CD4-positive, alpha-beta T cell treated with Interleukin-1 beta for 1 hour (primary cell): ENCODE measurements at regions not wholly inside any gene's neighbourhood (a gene's known extent, or its start where the extent isn't known, plus 50 kb on each side); places are given as distances from the start of the nearest gene placed in this dataset.

Source experiments
- DNase-seq, 2 donors: peaks; one replicate each; pipeline ENCODE4 v3.0.0-alpha.2; 2020 to 2022

DNA sequence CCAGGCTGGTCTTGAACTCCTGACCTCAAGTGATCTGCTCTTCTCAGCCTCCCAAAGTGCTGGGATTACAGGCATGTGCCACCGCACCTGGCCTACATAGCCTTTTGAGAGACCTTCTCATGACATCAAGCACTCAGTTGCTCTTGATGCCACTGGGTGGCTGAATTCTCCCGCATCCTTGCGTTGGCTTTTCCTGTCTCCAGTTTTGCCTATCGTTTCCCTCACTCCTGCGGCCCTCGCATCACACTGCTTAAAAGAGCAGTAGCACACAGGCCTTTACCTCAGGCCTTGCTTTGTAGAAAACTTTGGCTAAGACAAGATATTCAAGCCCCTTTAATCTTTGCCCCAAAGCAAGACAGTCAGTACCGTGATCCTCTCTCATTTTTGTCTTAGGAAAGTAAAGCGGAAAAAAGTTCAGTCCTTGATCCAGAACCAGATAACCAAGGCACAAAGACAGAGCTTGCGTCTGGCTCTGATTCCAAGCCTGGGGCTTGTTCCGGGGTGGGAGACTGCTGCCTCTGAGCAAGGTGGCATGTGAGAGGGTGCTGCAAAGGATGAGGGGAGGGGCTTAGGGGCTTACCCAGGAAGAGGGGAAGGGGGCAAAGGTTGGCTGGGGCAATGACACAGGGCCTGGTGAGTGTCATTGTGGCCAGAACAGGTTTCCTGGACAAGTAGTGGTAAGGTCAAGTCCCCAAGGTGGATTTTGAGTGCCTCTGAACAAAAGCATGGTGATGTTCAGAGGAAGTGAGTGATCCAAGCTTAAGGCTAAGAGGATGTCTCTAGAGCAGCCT, 175.0 kb upstream of the TLE3 start:
- DNase-seq, result no peak

DNA sequence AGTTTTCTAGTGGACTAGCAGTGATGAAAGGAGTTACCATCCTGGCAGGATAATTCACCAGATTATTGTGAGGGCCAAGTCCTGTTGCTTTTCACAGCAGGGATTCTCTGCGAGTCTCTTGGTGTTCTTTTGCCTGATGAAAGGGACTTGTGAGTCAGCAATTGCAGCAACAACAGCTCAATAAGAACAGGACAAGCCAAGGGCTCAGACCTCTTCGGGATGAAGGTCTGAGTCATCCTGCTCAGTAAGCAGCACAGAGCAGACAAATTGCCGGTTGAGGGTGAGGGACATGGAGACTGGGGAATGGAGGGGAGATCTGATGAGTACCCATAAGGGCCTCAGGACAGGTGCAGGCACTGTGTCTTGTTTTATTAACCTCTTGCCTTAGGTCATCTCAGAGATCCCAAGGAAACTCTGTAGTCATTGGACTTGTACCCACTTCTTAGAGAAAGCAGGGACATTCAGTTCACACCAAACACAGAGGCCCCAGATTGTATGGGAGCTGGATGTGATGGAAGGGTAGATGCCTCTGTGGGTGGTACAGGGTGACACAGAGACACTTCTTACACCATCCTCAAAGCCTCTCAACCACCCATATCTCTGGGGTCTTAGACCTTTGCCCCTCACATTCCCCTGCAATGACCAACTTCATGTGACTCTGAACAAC, 173.8 kb upstream of the TLE3 start:
- peak in 1 of 2 donors; percentile 56 for DNase-seq

DNA sequence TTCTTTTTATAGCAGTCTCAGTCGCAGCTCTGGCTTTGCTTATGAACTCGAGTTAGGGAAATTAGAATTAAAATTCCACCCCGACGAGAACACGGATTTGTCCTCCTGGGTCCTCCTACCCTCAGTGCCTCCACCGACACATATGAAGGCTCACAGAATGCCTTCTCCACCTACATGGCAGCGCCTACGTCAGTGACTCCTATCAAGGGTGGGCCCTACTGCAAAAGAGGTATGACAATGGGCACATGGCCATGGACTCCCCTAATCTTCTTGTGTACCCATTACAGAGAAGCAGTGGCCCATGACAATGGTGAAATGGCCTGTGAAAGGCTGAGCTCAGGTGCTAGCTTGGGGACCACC, 173.0 kb upstream of the TLE3 start:
- DNase-seq, result no peak

DNA sequence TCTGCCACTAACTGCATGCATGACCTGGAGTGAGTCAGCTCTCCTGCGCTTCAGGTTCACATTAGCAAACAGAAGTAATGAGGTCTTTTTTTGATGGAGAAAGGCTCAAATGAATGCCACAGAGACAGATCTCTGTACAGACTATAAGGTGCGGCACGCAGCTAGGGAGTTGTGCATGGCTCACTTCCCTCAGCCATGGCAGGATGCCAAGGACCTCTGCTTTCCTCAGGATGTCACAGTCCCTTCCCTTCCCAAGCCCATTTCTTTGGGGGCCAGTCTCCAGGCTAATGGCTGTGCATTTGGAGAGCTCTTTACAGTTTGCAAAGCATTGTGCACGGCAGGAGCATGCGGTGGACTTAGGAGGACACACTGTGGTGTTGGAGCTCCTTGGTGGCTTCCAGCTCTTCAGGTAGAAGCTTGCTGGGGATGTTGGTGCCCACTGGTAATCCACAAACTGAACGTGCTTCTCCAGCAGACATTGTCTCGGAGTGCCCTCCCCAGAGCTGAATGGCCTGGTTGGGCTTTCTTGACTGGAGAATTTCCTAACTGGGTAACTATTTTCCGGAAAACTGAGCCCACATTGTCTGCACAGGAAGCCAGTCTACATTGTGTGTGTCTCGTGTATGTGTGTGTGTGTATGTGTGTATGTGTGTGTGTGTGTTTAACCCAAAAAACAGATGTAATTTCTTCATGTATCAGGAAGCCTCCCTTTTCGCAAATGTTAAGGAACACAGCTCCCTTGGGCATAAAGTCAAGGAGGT, 172.5 kb upstream of the TLE3 start:
- no peak for DNase-seq

DNA sequence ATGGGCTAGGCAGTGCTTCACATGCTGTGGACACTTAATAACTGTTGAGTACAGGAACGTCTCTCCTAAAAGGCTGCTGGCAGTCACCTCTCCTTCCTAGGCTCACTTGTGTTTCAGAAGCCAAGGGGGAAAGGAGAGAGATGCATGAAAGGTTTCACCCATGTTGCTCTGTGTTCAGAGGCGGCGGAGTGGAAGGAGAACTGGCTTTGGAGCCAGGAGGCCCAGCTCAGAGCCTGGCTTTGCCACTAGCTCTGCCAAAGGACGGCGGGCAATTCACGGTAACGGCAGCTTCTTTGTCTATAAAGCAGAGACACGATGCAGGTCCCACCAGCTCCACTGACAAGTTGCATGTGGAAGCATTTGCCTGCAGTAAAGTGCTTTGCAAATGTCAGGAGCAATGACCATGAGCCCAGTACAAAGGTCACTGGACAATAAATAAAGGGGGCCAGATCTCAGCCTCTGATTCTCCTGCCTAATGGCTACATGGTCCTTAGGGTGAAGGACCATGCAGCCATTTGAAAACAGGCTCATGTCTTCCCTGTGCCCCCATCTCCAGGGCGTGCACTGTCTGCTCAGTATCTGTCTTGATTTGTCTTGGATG, 171.7 kb upstream of the TLE3 start:
- DNase-seq, result no peak

DNA sequence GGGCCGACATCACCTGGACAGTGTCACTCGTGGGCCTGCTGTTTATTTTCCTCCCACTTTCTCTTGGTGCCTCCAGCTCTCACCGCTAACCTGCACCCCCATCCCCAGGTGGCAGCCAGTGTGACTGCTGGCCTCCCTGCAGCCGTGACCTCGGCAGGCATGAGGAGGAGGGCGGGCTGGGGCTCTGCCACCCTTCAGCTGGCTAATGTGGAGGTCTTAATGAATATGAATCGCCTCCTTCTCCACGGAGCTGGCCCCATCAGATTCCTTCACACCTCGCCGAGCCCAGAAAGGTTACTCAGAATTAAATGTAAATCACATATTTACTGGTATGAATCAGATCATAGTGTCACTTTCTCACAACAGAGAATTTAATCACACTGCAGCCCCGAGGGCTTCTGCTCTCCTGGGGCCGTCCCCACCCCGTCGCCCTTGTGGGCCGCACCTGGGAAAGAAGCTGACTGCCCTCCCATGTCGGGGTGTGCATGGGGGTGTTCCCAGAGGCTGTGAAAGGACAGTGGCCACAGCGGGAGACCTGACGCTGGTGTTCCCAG, 171.1 kb upstream of the TLE3 start:
- DNase-seq, result no peak

DNA sequence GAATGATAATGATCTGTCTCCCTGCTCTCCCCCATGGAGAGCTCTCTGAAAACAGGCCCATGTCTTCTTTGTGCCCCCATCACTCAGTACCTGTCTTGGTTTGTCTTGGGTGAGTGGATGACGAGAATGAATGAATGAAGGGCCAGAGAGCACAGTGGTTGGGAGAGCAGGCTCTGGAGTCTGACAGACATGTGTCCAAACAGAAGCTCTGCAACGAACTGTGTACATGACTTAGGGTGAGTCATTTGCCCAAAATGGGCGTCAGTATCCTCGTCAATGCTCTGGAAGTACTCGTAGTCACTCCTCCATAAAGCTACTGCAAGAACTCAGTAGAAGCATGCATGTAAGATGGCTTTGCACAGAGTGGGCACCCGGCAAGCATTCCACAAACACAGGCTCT, 170.2 kb upstream of the TLE3 start:
- peak in 1 of 2 donors; percentile 52 for DNase-seq

DNA sequence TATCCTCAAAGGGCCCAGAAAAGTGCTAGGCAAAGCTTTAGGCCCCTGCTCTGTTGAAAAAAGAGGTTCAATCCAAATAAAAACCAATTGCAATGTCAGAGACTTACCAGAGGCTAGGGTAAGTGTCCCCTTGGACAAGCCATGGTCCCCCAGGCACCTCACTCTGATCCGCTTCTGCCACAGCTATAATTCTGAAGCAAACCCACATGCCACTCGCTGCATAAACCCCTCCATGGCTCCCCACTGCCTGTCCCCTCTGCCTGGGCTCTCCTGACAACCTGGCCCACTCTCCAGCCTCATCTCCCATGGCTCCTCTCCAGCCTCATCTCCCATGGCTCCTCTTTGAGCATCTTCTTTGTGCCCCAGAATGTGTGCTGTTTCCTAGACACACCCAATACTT, 169.6 kb upstream of the TLE3 start:
- no peak for DNase-seq

DNA sequence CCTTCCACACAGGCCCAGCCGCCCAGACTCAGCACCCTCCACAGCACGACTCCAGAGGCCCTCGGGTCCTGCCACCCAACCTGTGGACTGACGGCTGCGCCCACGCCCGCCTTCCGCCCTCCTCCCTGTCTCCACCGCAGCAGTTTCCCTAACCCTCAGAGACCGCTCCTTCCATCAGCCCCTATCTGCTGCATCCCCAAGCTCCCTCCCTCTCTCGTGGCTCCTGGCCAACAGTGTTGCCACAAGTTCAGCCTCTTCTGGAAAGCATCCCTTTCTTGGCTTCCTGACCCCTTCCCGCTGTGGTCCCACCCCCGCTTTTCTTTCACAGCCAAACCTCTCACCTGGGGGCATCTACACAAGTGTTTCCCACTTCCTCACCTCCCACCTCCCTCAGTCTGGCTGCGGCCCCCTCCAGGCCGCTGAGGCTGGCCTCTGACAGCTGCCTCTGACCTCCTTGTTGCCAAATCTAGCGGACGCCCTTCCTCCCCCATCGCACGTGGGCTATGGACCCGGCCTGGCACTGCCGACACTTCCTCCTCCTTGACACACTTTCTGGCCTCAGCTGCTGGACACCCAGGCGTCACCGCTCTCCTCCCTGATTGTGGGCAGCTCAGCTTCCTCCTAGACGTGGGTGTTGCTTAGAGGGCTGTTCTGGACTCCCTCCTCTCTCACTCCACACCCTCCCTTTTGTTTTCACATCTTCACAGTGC, 168.8 kb upstream of the TLE3 start:
- peak; percentile 29 to 84 for DNase-seq

DNA sequence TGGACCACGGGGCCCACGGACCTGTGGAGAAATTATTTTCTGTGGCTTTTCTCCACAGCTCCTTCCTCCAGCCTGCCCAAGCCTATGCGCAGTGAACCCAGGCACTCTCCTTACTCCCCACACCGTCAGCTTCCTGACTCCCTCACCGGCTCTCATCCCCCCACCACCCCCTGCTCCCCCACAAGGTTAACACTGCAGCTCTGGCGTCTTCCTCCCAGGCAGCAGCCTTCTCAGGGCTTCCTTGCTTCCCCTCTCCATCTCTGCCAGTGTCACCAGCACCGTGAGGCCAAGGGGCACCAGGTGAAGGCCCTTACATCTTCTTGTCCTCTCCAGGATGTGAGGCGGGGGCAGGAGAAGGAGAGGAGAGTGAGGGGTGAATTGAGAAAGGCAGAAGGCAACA, 168.3 kb upstream of the TLE3 start:
- no peak for DNase-seq

DNA sequence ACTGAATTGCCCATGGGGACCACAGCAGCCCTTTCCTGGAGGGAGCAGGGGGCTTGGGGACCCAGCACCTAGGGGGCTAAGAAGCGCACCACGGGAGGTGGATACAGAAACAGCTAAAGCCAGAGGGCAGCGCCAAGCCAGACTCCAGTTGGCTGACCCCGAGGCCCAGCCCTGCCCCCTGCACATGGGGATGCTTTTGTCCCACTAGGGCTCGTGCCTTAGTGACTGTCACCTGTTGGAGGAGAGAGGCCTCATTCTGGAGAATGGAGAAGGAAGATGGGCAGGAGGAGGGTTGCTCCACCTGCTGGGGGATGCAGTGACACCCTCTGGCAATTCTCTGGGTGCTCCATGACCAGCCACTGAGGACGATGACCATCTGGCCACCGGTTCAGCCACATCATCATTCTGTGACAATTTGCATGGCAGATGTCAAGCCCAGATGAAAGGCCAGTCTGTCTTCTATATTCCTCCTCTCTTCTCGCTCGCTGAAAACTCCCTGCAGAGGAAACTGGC, 167.8 kb upstream of the TLE3 start:
- DNase-seq, result no peak

DNA sequence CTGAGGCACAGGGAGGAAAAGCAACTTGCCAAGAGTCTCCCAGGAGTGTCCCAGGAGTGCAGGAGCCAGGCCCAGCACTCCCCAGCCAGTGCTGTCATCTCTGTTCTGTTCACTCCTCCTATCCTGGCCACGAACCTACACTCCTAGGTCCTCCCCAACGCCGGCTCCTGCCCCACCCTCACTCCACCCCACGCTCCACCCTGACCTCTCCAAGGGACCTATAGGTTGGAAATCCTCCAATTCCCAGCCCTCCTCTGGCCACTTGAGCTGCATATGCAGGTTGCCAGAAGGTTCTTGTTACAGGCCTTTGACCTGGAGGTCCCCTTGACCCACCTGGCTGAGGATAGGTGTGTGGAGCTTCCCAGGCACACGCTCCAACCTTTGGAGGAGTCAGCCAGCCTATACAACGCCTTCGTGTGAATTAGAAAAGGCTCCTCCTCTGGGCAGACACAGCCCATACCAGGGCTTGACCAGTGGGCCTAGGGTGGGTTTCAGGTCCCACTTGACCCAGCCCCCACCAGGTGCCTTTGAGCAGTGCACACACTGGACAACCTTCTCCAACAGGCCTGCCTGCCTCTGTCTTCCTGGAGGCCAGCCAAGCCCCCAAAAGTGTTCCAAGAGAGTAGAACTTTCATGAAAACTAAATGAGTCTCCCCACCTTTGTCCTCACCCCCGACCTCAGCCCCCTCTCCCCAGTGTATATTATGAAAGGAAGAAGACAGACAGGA, 167.2 kb upstream of the TLE3 start:
- DNase-seq, result no peak

DNA sequence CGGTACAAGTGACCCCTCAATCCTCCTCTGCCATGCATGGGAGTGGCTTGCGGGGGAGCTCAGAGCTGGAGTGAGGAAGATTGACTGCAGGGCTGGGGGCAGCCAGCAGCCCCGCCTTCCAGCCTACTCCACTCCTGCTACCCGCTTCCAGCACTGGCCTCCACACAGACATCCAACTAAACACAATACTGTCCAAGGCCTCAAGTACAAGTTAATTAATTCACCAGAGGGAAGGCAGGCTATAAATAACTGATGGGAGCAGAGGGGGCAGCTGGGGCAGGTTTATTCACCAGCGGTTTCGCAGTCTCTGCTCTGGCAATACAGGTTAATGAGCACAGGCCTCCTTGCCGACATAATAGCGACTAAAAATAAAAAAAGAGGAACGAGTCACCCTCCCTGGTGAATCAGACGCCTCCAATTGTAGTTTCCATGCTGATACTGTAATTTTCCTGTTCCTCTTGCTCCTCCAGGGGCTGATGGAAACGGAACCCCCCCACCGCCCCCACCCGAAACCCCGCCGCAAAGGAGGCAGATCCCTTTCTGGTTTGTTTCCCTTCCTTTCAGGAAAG, 166.4 kb upstream of the TLE3 start:
- peak in 1 of 2 donors; percentile 48 for DNase-seq

DNA sequence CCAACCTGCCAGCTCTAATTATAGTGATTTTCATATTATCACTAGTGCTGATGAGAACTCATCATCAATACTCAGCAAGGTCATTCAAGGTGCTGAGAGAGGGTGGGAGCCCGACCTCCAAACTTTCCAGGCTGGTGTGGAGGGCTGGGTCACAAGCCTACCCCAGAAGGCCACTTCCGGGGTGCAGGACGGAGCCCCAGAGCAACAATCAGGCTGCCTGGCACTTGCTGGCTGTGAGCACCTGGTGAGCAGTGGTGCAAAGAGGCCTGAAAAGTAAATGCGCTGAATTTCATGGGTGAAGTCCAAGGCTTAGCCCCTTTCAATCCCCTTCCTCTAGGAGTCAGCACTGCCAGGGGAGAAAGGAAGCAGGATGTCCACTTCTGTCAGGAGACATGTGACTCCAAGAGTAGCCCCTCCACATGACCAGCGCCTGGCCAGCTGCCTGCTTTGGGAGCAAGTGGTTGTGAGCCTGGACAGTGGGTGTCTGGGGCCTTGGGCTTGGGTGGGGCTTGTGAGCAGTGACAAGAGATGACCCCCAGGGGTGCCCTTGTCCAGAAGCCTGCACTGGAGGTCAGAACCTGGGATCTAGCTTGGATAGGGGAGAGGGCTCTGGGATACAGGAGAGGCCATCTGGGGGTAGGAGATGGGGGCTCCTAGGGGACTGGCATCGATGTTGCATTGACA, 165.0 kb upstream of the TLE3 start:
- no peak for DNase-seq

DNA sequence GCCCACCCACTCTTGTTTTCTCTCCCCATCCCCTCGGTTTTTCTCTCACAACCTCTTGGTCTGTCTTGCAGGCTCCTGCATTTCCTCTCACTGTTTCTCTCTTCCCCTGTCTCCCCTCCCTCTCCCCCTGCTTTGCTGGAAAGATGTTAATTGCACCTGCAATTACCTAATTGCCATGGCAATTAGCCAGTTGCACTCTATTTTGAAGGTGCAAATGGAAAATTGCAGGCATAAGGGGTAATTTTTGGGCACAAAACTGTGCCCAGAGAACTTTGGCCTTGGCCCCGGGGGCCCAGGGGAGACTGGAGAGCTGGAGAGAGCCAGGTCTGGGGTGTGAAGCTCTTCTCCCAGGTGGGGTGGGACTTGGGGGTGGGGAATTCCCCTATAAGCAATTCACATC, 164.5 kb upstream of the TLE3 start:
- DNase-seq, result no peak

DNA sequence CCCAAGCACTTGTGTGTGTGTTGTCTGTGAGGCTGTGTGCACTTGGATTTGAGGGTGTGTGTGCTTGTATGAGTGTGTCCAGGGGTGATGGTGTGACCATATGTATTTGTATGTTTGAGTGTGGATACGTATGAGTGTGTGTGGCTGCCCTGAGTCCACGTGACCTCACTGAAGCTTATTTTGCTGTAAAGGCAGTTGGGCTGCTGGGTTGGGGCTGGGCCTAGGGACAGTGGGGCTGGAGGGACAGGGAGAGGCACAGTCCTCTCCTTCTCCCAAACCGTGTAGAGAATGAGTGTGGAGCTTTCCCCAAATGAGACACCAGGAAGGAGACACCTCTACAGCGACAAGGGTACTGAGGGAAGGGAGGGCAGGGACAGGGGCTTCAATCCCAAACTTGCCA, 163.4 kb upstream of the TLE3 start:
- no peak for DNase-seq

DNA sequence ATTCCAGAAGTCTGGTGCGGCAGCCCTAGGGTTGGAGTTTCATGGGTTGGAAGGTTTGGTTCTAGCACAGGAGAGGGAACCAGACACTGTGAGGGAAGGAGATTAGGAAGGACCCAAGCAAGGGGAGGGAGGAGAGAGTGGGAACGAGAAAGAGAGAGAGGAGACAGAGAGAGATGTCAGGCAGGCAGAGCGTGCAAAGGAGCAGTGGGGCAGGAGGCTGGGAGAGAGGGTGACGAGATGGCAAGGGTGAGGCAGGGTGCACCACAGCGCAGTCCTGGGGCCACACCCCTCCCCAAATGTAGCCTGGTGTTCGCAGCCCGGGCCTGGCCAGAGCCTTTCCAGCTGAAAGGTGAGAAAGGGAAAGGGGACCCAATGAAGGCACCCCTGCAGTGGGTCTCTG, 162.9 kb upstream of the TLE3 start:
- no peak for DNase-seq

DNA sequence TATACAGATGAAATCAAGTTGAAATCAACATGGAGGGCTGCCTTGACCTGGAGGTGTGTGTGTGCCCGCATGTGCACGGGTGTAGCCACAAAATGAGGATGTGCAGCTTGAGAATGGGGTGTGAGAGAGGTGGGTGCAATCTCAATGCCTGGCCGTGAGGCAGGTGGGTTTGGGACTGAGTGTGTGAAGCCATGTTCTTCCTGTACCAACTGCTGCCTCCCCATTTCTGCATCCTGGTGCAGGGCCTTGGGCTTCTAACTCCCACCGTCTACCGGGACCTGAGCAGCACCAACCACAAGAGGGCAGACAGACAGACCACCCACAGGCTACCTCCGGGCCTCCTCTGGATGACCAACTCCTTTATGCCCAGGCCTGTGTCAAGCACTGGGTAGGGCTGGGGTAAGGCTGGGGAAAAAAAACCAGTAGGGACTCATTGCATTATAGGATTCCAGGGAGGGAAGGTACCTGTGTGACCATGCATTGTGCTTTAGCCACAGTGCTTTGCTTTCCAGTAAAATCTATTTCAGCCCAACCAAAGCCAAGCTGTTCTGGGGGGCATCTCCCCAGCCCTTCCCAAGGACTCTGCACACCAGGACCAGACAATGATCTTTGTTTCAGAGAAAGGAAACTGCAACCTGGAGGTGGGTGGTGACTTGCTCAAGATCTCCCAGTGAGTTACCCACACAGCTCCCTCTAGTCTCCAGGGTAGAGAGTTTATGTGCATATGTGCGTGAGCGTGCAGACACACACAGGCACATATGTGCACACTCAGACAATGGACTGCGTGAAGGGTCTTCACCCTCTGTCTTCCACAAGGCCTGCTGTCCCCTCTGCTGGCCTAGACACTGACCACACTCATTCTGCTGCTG, 162.2 kb upstream of the TLE3 start:
- no peak for DNase-seq

DNA sequence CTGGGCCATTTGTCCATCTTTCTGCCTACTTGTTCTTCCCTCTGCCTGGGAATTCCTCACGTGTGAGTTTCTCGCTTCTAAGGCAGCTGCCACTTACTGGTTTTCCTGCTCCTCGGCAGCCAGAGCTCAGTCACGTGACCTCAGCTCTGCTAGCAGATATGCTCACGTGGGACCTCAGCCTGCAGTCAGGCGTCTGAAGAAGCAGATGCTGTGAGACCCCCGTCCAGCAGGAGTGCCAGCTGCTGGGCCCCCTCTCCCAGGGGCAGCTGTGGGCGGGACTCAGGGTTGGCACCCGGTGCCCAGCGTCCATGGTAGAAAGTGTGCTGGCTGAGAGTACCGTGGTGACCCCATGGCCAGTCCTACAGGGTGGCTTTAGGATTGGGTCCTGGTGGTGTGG, 161.3 kb upstream of the TLE3 start:
- peak; percentile 62 to 72 for DNase-seq
